ENCODE measurements at regions not wholly inside any gene's neighbourhood (a gene's known extent, or its start where the extent isn't known, plus 50 kb on each side); places are given as distances from the start of the nearest gene placed in this dataset.
"Not testable (repeated sequence)": the region's sequence is repeated elsewhere in the genome, so short reads cannot be mapped to it uniquely, and the experiment has no call there.

DNA sequence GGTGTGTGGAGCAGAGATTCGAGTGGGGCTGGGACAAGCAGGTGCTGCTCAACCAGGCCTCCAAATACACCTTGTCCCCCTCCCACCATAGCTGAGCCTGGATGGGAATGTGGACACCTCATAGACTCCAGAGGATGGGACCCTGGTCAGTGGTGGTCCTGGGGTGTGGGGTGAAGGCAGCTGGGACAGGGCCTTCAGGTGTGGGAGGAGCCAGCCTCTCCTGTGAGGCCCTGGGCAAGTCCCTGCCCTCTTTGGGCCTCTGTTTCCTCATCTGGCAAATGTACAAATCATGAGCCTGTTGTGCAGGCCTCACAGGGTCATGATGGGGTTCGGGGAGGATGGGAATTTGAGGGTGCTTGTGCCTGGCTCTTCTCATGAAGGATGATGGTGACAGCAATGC, 362.9 kb upstream of the NUPR2 start:
- ATAC-seq (peak in 1 of 4 donors; percentile 16), DNase-seq (no peak)
- Histone ChIP-seq H3K27me3 (no peaks in the 10 kb centered on the region), H3K9me3 (peaks cover 0 to 3% (median 0%) of the 10 kb centered on the region in 4 donors), H3K36me3 (no peaks in the 10 kb centered on the region), H3K4me3 (no peak overlapping the region), H3K4me1 (no peaks in the 10 kb centered on the region), H3K27ac (no peak overlapping the region)
- 20% methylated on average over 1 of the region's 2 CpGs for WGBS (ENCODE audit: insufficient coverage, low coverage, low lambda C conversion rate, missing lambda C conversion rate)
- intact Hi-C loops (cut with DNase I) = loop anchor here in 1 of 2 donors (10.0 kb wide), 1 partner anchor 56 kb away; no protein-coding TSS in a partner anchor
- TF ChIP-seq, protein P1, sequence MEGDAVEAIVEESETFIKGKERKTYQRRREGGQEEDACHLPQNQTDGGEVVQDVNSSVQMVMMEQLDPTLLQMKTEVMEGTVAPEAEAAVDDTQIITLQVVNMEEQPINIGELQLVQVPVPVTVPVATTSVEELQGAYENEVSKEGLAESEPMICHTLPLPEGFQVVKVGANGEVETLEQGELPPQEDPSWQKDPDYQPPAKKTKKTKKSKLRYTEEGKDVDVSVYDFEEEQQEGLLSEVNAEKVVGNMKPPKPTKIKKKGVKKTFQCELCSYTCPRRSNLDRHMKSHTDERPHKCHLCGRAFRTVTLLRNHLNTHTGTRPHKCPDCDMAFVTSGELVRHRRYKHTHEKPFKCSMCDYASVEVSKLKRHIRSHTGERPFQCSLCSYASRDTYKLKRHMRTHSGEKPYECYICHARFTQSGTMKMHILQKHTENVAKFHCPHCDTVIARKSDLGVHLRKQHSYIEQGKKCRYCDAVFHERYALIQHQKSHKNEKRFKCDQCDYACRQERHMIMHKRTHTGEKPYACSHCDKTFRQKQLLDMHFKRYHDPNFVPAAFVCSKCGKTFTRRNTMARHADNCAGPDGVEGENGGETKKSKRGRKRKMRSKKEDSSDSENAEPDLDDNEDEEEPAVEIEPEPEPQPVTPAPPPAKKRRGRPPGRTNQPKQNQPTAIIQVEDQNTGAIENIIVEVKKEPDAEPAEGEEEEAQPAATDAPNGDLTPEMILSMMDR (IDR thresholded peaks at IDR 0.05) = no peak
- TF ChIP-seq POLR2A (IDR thresholded peaks at IDR 0.05) = no peak

DNA sequence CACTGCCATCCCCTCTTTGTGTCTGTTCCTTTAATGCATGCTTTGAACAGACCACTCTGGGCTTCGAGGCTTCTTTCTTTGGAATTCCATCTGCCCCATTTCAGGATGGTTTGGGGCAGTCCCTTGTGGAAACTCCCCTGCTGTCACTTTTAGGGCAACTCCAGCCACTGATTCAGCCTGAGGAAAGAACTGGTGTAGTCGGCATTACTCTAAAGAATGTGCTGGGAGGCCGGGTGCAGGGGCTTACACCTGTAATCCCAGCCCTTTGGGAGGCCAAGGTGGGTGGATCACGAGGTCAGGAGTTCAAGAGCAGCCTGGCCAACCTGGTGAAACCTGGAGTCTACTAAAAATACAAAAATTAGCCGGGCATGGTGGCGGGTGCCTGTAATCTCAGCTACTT, 358.1 kb upstream of the NUPR2 start:
- Histone ChIP-seq H3K36me3 (no peaks in the 10 kb centered on the region), H3K4me3 (no peak overlapping the region), H3K4me1 (no peaks in the 10 kb centered on the region), H3K27me3 (no peaks in the 10 kb centered on the region), H3K9me3 (no peaks in the 10 kb centered on the region), H3K27ac (no peak overlapping the region)
- intact Hi-C loops (cut with DNase I) = loop anchor here in 1 of 2 donors (10.0 kb wide), 1 partner anchor 61 kb away; no protein-coding TSS in a partner anchor
- 13% methylated on average over 4 of the region's 6 CpGs for WGBS (ENCODE audit: insufficient coverage, low coverage, low lambda C conversion rate, missing lambda C conversion rate)
- DNase-seq (no peak), ATAC-seq (no peak)
- TF ChIP-seq, protein P1 (IDR thresholded peaks at IDR 0.05) = no peak
- TF ChIP-seq POLR2A (IDR thresholded peaks at IDR 0.05) = no peak

DNA sequence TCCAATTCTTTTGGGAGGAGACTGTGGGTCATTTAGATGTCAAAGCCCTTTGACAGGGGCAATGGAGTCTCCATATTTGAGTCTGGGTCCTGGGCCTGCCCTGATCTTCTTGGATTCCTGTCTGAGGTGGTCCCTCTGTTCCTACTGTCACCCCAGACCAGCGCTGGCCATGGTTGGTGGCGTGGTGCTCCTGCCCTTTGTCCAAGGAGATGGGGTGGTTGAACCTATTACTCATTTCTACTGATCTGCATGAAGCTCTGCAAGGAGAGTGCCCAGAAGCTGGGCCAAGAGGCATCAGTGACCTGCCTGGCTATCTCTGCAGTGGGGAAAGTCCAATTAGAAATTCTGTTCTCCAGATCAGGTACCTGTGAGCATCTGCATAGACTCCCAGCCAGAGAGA, 355.6 kb upstream of the NUPR2 start:
- no peak overlapping the region for H3K27ac ChIP-seq

DNA sequence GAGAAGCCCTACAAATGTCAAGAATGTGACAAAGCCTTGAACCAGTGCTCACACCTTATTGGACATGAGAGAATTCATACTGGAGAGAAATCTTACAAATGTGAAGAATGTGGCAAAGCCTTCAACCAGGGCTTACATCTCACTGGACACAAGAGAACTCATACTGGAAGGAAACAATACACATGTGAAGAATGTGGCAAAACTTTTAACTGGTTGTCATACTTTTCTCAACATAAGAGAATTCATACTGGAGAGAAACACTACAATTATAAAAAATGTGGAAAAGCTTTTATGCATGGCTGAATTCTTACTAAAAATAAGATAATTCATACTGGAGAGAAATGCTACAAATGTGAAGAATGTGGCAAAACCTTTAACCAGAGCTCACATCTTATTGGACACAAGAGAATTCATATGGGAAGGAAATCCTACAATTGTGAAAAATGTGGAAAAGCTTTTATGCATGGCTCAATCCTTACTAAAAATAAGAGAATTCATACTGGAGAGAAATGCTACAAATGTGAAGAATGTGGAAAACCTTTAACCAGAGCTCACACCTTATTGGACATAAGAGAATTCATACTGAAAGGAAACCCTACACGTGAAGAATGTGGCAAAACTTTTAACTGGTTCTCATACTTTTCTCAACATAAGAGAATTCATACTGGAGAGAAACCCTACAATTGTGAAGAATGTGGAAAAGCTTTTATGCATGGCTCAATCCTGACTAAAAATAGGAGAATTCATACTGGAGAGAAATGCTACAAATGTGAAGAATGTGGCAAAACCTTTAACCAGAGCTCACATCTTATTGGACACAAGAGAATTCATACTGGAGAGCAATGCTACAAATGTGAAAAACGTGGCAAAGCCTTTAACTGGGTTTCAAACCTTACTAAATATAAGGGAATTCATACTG, 350.6 kb upstream of the NUPR2 start:
- intact Hi-C loops (cut with DNase I); H3K36me3 ChIP-seq; H3K27ac ChIP-seq; DNase-seq; H3K27me3 ChIP-seq; H3K4me1 ChIP-seq; ATAC-seq; H3K4me3 ChIP-seq: not testable (repeated sequence)
- H3K9me3 ChIP-seq = peaks cover 3 to 64% (median 21%) of the 10 kb centered on the region in 4 donors
- WGBS (ENCODE audit: insufficient coverage, low coverage, low lambda C conversion rate, missing lambda C conversion rate) = 17% methylated on average over 2 of the region's 2 CpGs

More for the DNA sequence above, 355.6 kb upstream of the NUPR2 start:
- intact Hi-C loops (cut with DNase I) = loop anchor here in 1 of 2 donors (10.0 kb wide), 1 partner anchor 63 kb away; no protein-coding TSS in a partner anchor
- DNase-seq (no peak), ATAC-seq (no peak)
- H3K36me3 ChIP-seq = no peaks in the 10 kb centered on the region
- H3K4me3 ChIP-seq = no peak overlapping the region
- no peaks in the 10 kb centered on the region for H3K4me1 ChIP-seq
- TF ChIP-seq, protein P1 (IDR thresholded peaks at IDR 0.05) = no peak
- TF ChIP-seq POLR2A (IDR thresholded peaks at IDR 0.05) = no peak
- no peaks in the 10 kb centered on the region for H3K27me3 ChIP-seq
- peaks cover 3 to 22% (median 12%) of the 10 kb centered on the region in 4 donors for H3K9me3 ChIP-seq
- WGBS (ENCODE audit: insufficient coverage, low coverage, low lambda C conversion rate, missing lambda C conversion rate) = 29% methylated on average over 2 of the region's 2 CpGs

DNA sequence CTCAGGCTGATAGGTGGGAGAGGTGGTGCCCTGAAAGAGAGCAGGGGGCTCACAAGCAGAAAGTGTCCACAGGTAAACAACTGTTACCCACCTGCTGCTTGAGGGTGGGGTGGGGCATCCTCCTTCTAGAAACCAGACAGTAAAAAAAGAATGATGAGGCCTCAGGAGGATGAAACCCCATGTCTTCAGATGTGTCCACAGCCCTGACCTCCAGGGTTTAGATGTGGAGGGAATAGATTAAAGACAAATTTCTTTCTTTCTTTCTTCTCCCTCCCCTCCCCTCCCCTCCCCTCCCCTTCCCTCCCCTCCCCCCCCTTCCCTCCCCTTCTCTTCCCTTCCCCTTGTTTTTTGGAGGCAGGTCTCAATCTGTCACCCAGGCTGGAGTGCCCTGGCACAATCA, 333.5 kb upstream of the NUPR2 start:
- no peak overlapping the region for H3K4me3 ChIP-seq
- H3K9me3 ChIP-seq = peaks cover 0 to 8% (median 0%) of the 10 kb centered on the region in 4 donors
- TF ChIP-seq, protein P1 (IDR thresholded peaks at IDR 0.05) = no peak
- TF ChIP-seq POLR2A (IDR thresholded peaks at IDR 0.05) = no peak
- intact Hi-C loops (cut with DNase I) = no loop called here
- H3K4me1 ChIP-seq = no peaks in the 10 kb centered on the region
- H3K36me3 ChIP-seq = no peaks in the 10 kb centered on the region
- H3K27ac ChIP-seq = no peak overlapping the region
- ATAC-seq = no peak
- no peaks in the 10 kb centered on the region for H3K27me3 ChIP-seq
- DNase-seq = no peak

Measured in right lobe of liver (tissue), 6 donors.